CD8-positive, alpha-beta memory T cell (primary cell): ENCODE measurements at regions not wholly inside any gene's neighbourhood (a gene's known extent, or its start where the extent isn't known, plus 50 kb on each side); places are given as distances from the start of the nearest gene placed in this dataset.
"Not testable (repeated sequence)": the region's sequence is repeated elsewhere in the genome, so short reads cannot be mapped to it uniquely, and the experiment has no call there.

Experiments
- CTCF ChIA-PET: fragments of 350-600 bp; sonication (Branson Sonifier 250); formaldehyde crosslinking; loops from one replicate; lab custom pipeline; 2021; ENCODE audit warnings: antibody characterized with exemption; lab: Charles Lee
- POLR2A ChIA-PET: fragments of 350-600 bp; sonication (Branson Sonifier 250); formaldehyde crosslinking; loops from one replicate; lab custom pipeline; 2021; ENCODE audit warnings: antibody characterized with exemption; lab: Charles Lee
- DNase-seq, 5 donors: peaks; one replicate each; pipeline versions ENCODE4 v3.0.0 to v3.0.0-alpha.2; 2020 to 2022; ENCODE audit warnings: mixed read lengths in 1 of 5
- H3K27ac ChIP-seq: one replicate; pipeline ENCODE4 v1.7.0; 2013; ENCODE audit warnings: low read depth, mild to moderate bottlenecking, low read length, moderate library complexity
- H3K27me3 ChIP-seq: 2 replicates; pipeline ENCODE4 v1.7.0; 2013; ENCODE audit warnings: low read length, mild to moderate bottlenecking; ENCODE audit not compliant: insufficient read depth, poor library complexity, severe bottlenecking
- H3K36me3 ChIP-seq: 2 replicates; pipeline ENCODE4 v1.7.0; 2013; ENCODE audit warnings: mild to moderate bottlenecking, low read length, moderate library complexity; ENCODE audit not compliant: insufficient read depth
- H3K4me1 ChIP-seq: 2 replicates; pipeline ENCODE4 v1.7.0; 2013; ENCODE audit warnings: mild to moderate bottlenecking, low read length, moderate library complexity; ENCODE audit not compliant: insufficient read depth
- H3K4me3 ChIP-seq: 2 replicates; pipeline ENCODE4 v1.7.0; 2013; ENCODE audit warnings: mild to moderate bottlenecking, low read length
- H3K9me3 ChIP-seq: 2 replicates; pipeline ENCODE4 v1.7.0; 2013; ENCODE audit warnings: mild to moderate bottlenecking, low read length
- H3K27ac Mint-ChIP-seq, 8 donors: one replicate each; pipeline ENCODE4 v1.8.0; 2020 to 2021; ENCODE audit warnings: mixed read lengths in 8 of 8, mild to moderate bottlenecking in 6 of 8, inconsistent platforms in 3 of 8, moderate library complexity in 3 of 8
- H3K27me3 Mint-ChIP-seq, 2 donors: one replicate each; pipeline ENCODE4 v1.8.0; 2020 to 2021; ENCODE audit warnings: mixed read lengths in 2 of 2, mild to moderate bottlenecking in 1 of 2, moderate library complexity in 1 of 2
- H3K36me3 Mint-ChIP-seq, 3 donors: one replicate each; pipeline ENCODE4 v1.8.0; 2020 to 2021; ENCODE audit warnings: mixed read lengths in 3 of 3, inconsistent platforms in 1 of 3, mild to moderate bottlenecking in 1 of 3
- H3K4me1 Mint-ChIP-seq, 3 donors: one replicate each; pipeline ENCODE4 v1.8.0; 2020 to 2021; ENCODE audit warnings: mixed read lengths in 3 of 3, inconsistent platforms in 1 of 3, mild to moderate bottlenecking in 1 of 3
- H3K4me3 Mint-ChIP-seq, 7 donors: one replicate each; pipeline ENCODE4 v1.8.0; 2020 to 2021; ENCODE audit warnings: mixed read lengths in 7 of 7, mild to moderate bottlenecking in 6 of 7, moderate library complexity in 4 of 7, inconsistent platforms in 2 of 7
- H3K9me3 Mint-ChIP-seq, 5 donors: one replicate each; pipeline ENCODE4 v1.8.0; 2020 to 2022; ENCODE audit warnings: mixed read lengths in 5 of 5, mild to moderate bottlenecking in 3 of 5, moderate library complexity in 2 of 5, inconsistent platforms in 1 of 5

DNA sequence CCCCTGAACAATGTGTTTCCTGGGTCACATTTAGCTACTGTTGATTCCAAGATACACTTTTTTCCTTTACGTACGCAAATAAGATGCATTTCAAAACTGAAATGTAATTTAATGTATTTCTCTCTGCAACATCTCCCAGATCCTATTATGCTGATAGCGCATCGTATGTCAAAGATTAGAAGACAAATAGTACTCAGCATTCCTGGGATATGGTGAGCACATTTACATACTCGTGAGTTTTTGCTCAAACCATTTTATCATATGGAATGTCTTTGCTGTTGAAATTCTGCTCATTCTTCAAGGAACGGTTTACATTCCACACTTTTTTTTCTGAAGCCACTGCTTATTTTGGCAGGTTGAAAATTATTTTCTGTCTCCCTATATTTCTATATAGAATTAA is 221.4 kb downstream of the OXSM start:
- no peaks in the 10 kb centered on the region for H3K4me1 Mint-ChIP-seq
- H3K27me3 Mint-ChIP-seq = peaks cover 1 to 5% of the 10 kb centered on the region in 2 donors
- no peak overlapping the region for H3K4me3 Mint-ChIP-seq
- H3K9me3 Mint-ChIP-seq = peaks cover 0 to 5% (median 0%) of the 10 kb centered on the region in 5 donors
- no peak overlapping the region for H3K4me3 ChIP-seq
- ChIA-PET CTCF (no interaction called here), POLR2A (no interaction called here)
- no peaks in the 10 kb centered on the region for H3K9me3 ChIP-seq
- peak overlapping the region in 1 of 8 donors; percentile 37 for H3K27ac Mint-ChIP-seq
- no peak overlapping the region for H3K27ac ChIP-seq
- H3K36me3 Mint-ChIP-seq = no peaks in the 10 kb centered on the region
- no peaks in the 10 kb centered on the region for H3K27me3 ChIP-seq
- H3K36me3 ChIP-seq = no peaks in the 10 kb centered on the region
- no peak for DNase-seq
- no peaks in the 10 kb centered on the region for H3K4me1 ChIP-seq

DNA sequence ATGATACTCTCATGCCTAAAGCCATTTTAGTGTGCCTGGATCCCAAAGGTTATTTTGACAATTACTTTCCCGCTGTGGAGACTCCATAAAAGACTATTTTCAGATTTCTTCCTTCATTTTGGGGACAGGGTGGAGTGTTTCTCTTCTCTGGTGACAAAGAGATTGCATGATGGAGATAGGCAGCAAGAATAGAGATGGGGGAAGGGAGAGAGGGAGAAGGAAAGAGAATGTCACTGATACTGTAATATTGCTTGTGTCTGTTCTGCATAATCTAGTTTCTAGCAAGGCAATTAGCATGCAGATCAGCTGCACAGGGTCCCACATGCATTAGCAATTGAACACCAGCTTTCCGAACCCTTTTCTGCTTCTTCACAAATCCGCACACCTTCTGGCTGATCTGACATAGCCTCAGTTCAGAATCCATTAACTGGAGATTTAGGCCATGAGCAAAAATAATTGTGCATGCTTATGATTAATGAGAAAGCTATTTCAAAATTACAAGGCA is 222.4 kb downstream of the OXSM start:
- Histone ChIP-seq H3K4me3 (no peak overlapping the region), H3K4me1 (no peaks in the 10 kb centered on the region)
- no peak for DNase-seq

GRCh38 chr3:26015752-26016151 is 225.9 kb downstream of the OXSM start:
- Histone ChIP-seq H3K36me3 (no peaks in the 10 kb centered on the region), H3K4me3 (no peak overlapping the region), H3K9me3 (no peaks in the 10 kb centered on the region), H3K27ac (no peak overlapping the region), H3K27me3 (no peaks in the 10 kb centered on the region), H3K4me1 (no peaks in the 10 kb centered on the region)
- CTCF ChIA-PET = no interaction called here
- H3K27me3 Mint-ChIP-seq = peaks cover 1 to 5% of the 10 kb centered on the region in 2 donors
- H3K36me3 Mint-ChIP-seq = no peaks in the 10 kb centered on the region
- no peak overlapping the region for H3K27ac Mint-ChIP-seq
- peaks cover 0 to 3% (median 0%) of the 10 kb centered on the region in 5 donors for H3K9me3 Mint-ChIP-seq
- H3K4me1 Mint-ChIP-seq = no peaks in the 10 kb centered on the region
- POLR2A ChIA-PET = no interaction called here
- H3K4me3 Mint-ChIP-seq = no peak overlapping the region
- DNase-seq = no peak

More for the DNA sequence above, 222.4 kb downstream of the OXSM start:
- no peak overlapping the region for H3K27ac ChIP-seq
- no peaks in the 10 kb centered on the region for H3K9me3 ChIP-seq
- no peaks in the 10 kb centered on the region for H3K27me3 ChIP-seq
- CTCF ChIA-PET = no interaction called here
- H3K36me3 ChIP-seq = no peaks in the 10 kb centered on the region
- POLR2A ChIA-PET = no interaction called here
- peaks cover 1 to 5% of the 10 kb centered on the region in 2 donors for H3K27me3 Mint-ChIP-seq
- H3K9me3 Mint-ChIP-seq = peaks cover 0 to 5% (median 0%) of the 10 kb centered on the region in 5 donors
- no peak overlapping the region for H3K4me3 Mint-ChIP-seq
- no peaks in the 10 kb centered on the region for H3K36me3 Mint-ChIP-seq
- H3K27ac Mint-ChIP-seq = no peak overlapping the region
- H3K4me1 Mint-ChIP-seq = no peaks in the 10 kb centered on the region

- H3K9me3 ChIP-seq = no peaks in the 10 kb centered on the region
- H3K9me3 Mint-ChIP-seq = peaks cover 0 to 6% (median 3%) of the 10 kb centered on the region in 5 donors
- no peak overlapping the region for H3K27ac ChIP-seq
- H3K27me3 Mint-ChIP-seq = no peaks in the 10 kb centered on the region
- peaks cover 0 to 2% (median 0%) of the 10 kb centered on the region in 3 donors for H3K36me3 Mint-ChIP-seq
- no peaks in the 10 kb centered on the region for H3K36me3 ChIP-seq
- no peak overlapping the region for H3K27ac Mint-ChIP-seq
- H3K4me1 Mint-ChIP-seq = no peaks in the 10 kb centered on the region
- ChIA-PET POLR2A (no interaction called here), CTCF (no interaction called here)
- no peak overlapping the region for H3K4me3 Mint-ChIP-seq
- DNase-seq = no peak
- no peaks in the 10 kb centered on the region for H3K4me1 ChIP-seq
- no peak overlapping the region for H3K4me3 ChIP-seq
- no peaks in the 10 kb centered on the region for H3K27me3 ChIP-seq
These were observed 229.0 kb downstream of the OXSM start for GRCh38 chr3:26018889-26019288.

- H3K9me3 ChIP-seq, H3K27ac ChIP-seq, H3K36me3 Mint-ChIP-seq, H3K4me3 ChIP-seq, CTCF ChIA-PET, POLR2A ChIA-PET, H3K36me3 ChIP-seq, H3K27me3 ChIP-seq, H3K27me3 Mint-ChIP-seq, H3K4me1 Mint-ChIP-seq, DNase-seq, H3K27ac Mint-ChIP-seq, H3K4me1 ChIP-seq, H3K4me3 Mint-ChIP-seq: not testable (repeated sequence)
- peaks cover 0 to 11% (median 7%) of the 10 kb centered on the region in 5 donors for H3K9me3 Mint-ChIP-seq
These were observed 234.3 kb downstream of the OXSM start for GRCh38 chr3:26024206-26024605.

- H3K4me3 Mint-ChIP-seq = no peak overlapping the region
- Histone ChIP-seq H3K4me3 (no peak overlapping the region), H3K27me3 (no peaks in the 10 kb centered on the region), H3K9me3 (no peaks in the 10 kb centered on the region), H3K4me1 (no peaks in the 10 kb centered on the region), H3K36me3 (no peaks in the 10 kb centered on the region), H3K27ac (no peak overlapping the region)
- ChIA-PET CTCF (no interaction called here), POLR2A (no interaction called here)
- no peak overlapping the region for H3K27ac Mint-ChIP-seq
- no peak for DNase-seq
- H3K27me3 Mint-ChIP-seq = peaks cover 0 to 4% of the 10 kb centered on the region in 2 donors
- peaks cover 0 to 9% (median 3%) of the 10 kb centered on the region in 5 donors for H3K9me3 Mint-ChIP-seq
- no peaks in the 10 kb centered on the region for H3K36me3 Mint-ChIP-seq
- H3K4me1 Mint-ChIP-seq = no peaks in the 10 kb centered on the region
These were observed 239.4 kb downstream of the OXSM start for GRCh38 chr3:26029321-26029720.

GRCh38 chr3:26042126-26042525 is 252.2 kb downstream of the OXSM start:
- H3K4me1 ChIP-seq, POLR2A ChIA-PET, CTCF ChIA-PET, H3K27me3 Mint-ChIP-seq, H3K36me3 ChIP-seq, H3K9me3 ChIP-seq, H3K27ac ChIP-seq, H3K4me3 ChIP-seq, DNase-seq, H3K27me3 ChIP-seq, H3K4me3 Mint-ChIP-seq, H3K4me1 Mint-ChIP-seq, H3K27ac Mint-ChIP-seq: not testable (repeated sequence)
- H3K36me3 Mint-ChIP-seq = peaks cover 0 to 14% (median 0%) of the 10 kb centered on the region in 3 donors
- H3K9me3 Mint-ChIP-seq = peaks cover 7 to 22% (median 14%) of the 10 kb centered on the region in 5 donors

DNA sequence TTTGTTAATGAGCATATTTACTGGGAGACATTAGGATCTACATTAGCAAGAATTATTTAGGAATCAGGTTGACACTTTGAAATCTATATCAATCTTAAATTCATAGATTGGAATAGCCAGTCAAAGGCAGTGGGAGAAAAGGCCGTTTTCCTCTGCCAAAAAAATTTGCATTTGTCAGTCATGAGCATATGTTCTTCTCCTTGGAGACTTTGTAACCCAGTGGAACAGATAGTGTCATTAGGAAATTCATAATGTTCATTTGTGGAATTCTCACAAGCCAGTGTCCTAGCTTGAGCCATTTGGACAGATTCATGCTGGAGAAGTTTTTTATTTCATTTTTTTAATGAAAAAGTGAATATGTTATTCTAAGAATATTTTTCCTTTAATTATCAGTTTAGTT is 260.1 kb downstream of the OXSM start:
- Mint-ChIP-seq H3K27me3 (peaks cover 0 to 3% of the 10 kb centered on the region in 2 donors), H3K9me3 (peaks cover 0 to 3% (median 0%) of the 10 kb centered on the region in 5 donors), H3K27ac (no peak overlapping the region), H3K36me3 (no peaks in the 10 kb centered on the region), H3K4me3 (no peak overlapping the region), H3K4me1 (no peaks in the 10 kb centered on the region)
- Histone ChIP-seq H3K27me3 (no peaks in the 10 kb centered on the region), H3K4me1 (no peaks in the 10 kb centered on the region), H3K36me3 (no peaks in the 10 kb centered on the region), H3K9me3 (no peaks in the 10 kb centered on the region), H3K27ac (no peak overlapping the region), H3K4me3 (no peak overlapping the region)
- no peak for DNase-seq
- ChIA-PET POLR2A (no interaction called here), CTCF (no interaction called here)
